Brain microvascular endothelial cell (primary cell): ENCODE measurements at regions not wholly inside any gene's neighbourhood (a gene's known extent, or its start where the extent isn't known, plus 50 kb on each side); places are given as distances from the start of the nearest gene placed in this dataset.

Source experiments
- DNase-seq: peaks from one replicate; pipeline ENCODE4 v3.0.0-alpha.2; 2020
- H3K27ac ChIP-seq: fragments of 250-450 bp; sonication (Bioruptor Pico); 2 replicates; pipeline ENCODE4 v1.5.1; 2020; ENCODE audit warnings: mild to moderate bottlenecking, moderate library complexity
- H3K27me3 ChIP-seq: fragments of 250-450 bp; sonication (Bioruptor Pico); replicated peaks from 2 replicates; pipeline ENCODE4 v1.5.1; 2020; ENCODE audit warnings: mild to moderate bottlenecking
- H3K36me3 ChIP-seq: fragments of 250-450 bp; sonication (Bioruptor Pico); replicated peaks from 2 replicates; pipeline ENCODE4 v1.5.1; 2020; ENCODE audit warnings: mild to moderate bottlenecking
- H3K4me3 ChIP-seq: 2 replicates; pipeline ENCODE4 v1.5.1; 2011; ENCODE audit warnings: low read depth, mild to moderate bottlenecking, control low read depth, low read length, moderate library complexity
- CTCF ChIP-seq: IDR thresholded peaks from 2 replicates; pipeline ENCODE4 v1.5.1; 2011; ENCODE audit warnings: low read depth, mild to moderate bottlenecking, moderate library complexity, low read length, control low read depth, inconsistent platforms; ENCODE audit errors: missing control alignments
- in situ Hi-C: cut with HindIII; loops from 2 replicates; pipeline ENCODE4 v1.10.0; 2017; ENCODE audit warnings: low sequenced_read_pairs, low pct_ligation_motif_present

GRCh38 chr14:98940693-98941437 is 331.1 kb downstream of the BCL11B start:
- DNase-seq: no peak
- in situ Hi-C loops: no loop called here
- no peaks in the 10 kb centered on the region for H3K36me3 ChIP-seq
- H3K27ac ChIP-seq: no peak overlapping the region
- H3K4me3 ChIP-seq: no peak overlapping the region
- no peak for TF ChIP-seq CTCF
- H3K27me3 ChIP-seq: no peaks in the 10 kb centered on the region

- in situ Hi-C loops: no loop called here
- Histone ChIP-seq H3K4me3 (no peak overlapping the region), H3K27ac (no peak overlapping the region), H3K36me3 (no peaks in the 10 kb centered on the region), H3K27me3 (no peaks in the 10 kb centered on the region)
- TF ChIP-seq CTCF: no peak
- DNase-seq: no peak
Observed at GRCh38 chr14:98941481-98941880, 330.5 kb downstream of the BCL11B start.

- Histone ChIP-seq H3K27ac (no peak overlapping the region), H3K36me3 (no peaks in the 10 kb centered on the region), H3K4me3 (no peak overlapping the region), H3K27me3 (no peaks in the 10 kb centered on the region)
- DNase-seq: no peak
- TF ChIP-seq CTCF: no peak
- in situ Hi-C loops: no loop called here
Observed at GRCh38 chr14:98943907-98944306, 328.1 kb downstream of the BCL11B start.

DNA sequence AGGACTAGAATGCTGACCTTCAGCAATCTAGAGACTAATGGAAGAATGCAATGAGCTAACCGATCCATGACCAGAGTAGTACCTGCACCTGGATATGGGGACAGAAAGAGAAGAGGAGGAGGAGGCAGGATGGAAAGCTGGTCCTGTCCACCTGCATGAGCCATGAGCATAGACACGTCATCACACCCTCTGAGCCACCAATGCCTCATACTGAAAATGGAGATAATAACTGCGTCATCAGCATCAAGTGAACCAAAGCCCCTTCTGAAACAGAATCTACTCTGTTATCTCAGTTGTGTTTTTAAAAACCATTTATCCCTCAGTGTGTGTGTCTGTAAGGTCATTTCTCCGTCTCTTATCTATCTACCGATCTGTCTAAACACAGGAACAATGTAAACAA is 327.0 kb downstream of the BCL11B start:
- H3K4me3 ChIP-seq: no peak overlapping the region
- DNase-seq: no peak
- no peak overlapping the region for H3K27ac ChIP-seq
- in situ Hi-C loops: no loop called here
- TF ChIP-seq CTCF: no peak
- no peaks in the 10 kb centered on the region for H3K36me3 ChIP-seq
- no peaks in the 10 kb centered on the region for H3K27me3 ChIP-seq

- in situ Hi-C loops: no loop called here
- Histone ChIP-seq H3K27ac (no peak overlapping the region), H3K36me3 (no peaks in the 10 kb centered on the region), H3K27me3 (no peaks in the 10 kb centered on the region), H3K4me3 (no peak overlapping the region)
- TF ChIP-seq CTCF: no peak
- no peak for DNase-seq
Observed at GRCh38 chr14:98945611-98946570, 326.1 kb downstream of the BCL11B start.
